ENCODE measurements at regions not wholly inside any gene's neighbourhood (a gene's known extent, or its start where the extent isn't known, plus 50 kb on each side); places are given as distances from the start of the nearest gene placed in this dataset.

DNA sequence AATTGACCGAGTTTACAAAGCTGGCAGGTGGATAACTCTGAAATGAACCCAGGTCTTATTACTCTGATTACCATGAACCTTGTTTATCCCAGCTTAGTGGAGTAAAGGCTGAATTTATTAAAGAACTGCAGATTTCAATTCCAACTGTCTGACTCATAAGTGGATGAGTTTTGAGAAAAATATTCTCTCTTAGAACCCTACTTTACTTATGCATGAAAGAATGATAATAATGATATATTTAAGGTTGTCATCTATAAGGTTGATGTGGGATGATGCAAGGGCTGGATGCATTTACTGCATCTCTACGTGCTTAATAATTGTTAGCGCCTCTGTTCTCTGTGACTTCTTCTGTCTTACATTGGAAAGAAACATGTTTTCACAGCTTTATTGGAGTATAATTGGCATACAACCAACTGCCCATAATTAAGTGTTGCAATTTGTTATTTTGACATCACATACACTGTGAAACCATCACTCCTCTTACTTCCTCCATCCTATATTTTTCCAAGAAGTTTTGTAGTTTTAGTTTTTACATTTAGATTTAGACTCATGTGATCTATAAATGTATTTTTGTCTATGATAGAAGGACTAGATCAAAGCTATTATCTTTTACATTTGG is 771.2 kb upstream of the ARRDC4 start:
- DNase-seq: no peak

- no peak for DNase-seq
Observed at GRCh38 chr15:97194750-97195149, 765.8 kb upstream of the ARRDC4 start.

GRCh38 chr15:97196048-97197014 is 764.2 kb upstream of the ARRDC4 start:
- no peak for DNase-seq

DNA sequence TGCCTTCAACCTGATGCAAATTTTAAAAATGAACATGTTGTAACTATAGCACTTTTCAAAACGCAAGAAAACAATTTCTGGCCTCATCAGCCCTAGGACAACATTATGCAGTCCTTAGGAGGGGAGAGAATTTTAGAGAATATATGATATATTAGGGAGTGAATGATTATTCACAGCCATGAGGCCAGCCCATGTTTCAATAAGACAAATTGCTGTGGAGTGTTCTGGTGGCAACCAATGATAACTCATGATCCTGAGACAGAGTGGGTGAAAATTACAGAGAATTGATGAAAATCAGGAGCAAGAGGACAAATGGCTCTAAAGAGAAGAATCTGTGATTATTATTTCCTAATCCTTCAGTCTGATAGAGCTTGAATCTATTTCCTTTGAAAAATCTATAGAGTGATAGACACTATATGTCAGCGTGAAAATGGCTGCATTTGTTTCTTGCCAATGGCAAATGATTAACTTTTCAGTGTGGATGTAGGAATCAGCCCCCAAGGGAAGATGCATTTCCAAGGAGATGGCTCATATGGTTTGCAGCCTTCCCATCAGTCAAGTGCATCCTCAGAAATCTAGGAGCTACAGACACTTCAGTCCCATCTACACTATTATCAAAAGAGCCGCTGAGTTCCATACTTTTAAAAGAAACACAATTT is 761.0 kb upstream of the ARRDC4 start:
- no peak for DNase-seq

- no peak for DNase-seq
Observed at GRCh38 chr15:97200161-97200560, 760.3 kb upstream of the ARRDC4 start.

DNA sequence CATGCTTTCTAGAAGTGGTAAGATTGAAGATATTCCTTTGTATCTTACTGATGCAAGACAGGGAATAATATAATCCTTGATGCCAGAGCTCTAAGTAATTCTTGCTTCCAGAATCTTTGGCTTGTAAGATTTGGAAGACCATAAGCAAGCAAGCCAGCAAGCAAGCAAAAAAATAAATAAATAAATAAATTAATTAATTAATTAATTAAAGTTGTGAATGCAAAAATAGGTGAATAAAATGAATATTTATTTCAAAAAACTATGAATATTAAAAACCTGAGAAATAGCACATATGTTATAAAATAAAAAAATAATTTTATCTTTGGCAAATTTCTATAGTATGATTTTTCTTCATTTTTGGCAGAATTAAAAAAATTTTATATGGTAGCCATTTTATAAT is 750.2 kb upstream of the ARRDC4 start:
- no peak for DNase-seq

DNA sequence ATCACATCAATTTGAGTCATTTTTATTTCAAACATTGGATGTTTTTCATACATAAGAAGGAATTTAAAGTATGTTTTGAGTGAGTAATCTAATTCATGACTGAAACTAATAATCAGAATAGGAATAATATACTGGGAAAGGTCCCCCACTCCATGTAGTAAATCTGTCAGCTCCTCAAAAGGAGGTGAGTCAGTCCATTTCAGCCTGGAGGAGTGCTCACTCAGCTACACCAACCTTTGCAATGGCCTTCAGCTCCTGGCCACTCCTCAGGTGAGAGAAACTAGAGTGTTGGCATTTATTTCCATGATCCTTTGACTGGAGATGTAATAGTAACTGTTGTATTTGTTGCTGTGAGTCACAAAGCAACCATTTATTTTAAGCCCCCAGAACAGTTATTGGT is 744.9 kb upstream of the ARRDC4 start:
- DNase-seq: no peak

DNA sequence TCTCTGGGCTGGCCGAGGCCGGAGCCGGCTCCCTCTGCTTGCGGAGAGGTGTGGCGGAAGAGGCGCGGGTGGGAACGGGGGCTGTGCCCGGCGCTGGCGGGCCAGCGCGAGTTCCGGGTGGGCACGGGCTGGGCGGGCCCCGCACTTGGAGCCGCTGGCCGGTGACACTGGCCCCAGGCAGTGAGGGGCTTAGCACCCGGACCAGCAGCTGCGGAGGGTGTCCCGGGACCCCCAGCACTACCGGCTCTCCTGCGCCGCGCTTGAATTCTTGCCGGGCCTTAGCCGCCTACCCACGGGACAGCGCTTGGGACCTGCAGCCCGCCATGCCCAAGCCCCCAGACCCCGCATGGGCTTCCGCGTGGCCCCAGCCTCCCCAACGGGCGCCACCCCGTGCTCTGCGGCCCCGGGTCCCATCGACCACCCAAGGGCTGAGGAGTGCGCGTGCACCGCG is 736.3 kb upstream of the ARRDC4 start:
- no peak for DNase-seq

- DNase-seq: peak; percentile 11
Observed at GRCh38 chr15:97234851-97235610, 725.5 kb upstream of the ARRDC4 start.

- DNase-seq: no peak
Observed at GRCh38 chr15:97235611-97235985, 724.9 kb upstream of the ARRDC4 start.

DNA sequence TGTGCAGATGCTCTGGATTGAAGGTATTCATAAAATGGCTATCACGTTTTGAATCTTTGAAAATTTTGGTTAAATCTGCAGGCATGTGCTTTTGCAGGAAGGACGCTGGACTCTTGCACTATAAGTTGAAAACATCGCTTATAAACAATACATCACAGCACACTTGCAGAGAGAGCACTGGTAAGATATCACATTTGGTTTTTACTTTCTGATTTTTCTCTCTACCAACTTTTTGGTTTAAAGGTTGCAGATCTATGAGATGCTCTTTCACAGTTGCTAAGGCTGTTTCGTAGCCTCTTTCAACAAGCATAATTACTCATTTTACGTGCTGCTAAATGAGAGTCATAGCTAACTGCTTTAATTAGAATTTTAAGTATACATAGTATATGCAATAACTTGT is 724.4 kb upstream of the ARRDC4 start:
- no peak for DNase-seq

DNA sequence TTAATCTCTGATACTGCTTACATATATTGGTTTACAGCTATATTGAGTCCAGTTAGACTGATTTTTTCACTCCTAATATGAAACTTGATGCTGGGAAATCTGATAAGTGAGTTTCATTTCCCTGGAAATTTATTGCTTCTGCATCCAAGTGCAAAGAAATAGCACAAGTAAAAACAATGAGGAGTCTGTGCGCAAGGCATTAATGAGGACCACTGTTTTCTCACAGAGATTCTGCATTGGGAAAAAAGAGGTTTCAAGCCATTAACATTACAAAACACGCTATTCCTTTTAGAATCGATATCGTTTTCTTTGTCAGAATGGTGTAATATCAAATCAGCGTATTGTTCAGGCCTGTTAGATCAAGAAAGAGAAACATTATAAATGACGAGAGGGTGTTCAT is 723.3 kb upstream of the ARRDC4 start:
- DNase-seq: no peak

DNA sequence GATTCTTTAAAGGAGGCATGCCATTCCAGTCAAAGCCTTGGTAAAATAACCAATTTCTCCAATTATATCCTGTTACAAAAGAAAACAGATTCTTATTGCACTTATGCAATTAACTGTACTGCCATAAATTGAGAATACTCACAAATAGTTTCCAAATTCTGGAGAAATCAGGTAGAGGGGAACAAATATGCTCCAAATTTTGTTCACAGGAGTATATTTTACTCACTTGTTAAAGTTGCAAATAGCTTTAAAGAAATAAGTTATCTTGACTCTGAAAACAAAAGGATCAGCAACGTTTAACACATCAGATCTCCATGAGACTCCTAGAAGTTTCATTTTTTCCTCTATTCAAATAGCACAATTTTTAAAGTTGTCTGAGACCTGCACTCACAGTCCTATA is 712.1 kb upstream of the ARRDC4 start:
- DNase-seq: no peak

DNA sequence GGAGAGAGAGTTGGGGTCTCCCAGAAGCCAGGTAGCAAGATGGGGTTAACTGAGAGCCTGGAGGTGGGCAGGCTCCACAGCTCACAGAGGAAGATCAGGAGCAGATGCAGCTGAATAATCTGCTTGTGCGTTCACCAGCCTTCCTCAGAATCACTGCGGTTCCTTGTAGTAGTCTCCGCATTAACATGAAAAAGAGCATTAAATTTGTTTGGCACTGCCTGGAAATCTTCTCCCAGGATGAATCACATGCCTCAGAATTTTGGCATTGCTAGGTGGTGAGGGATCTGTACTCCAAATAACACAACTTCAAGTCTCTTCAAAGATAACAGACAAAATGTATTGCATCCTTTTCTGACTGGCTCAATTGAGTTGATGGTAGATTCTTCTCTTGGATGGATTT is 700.6 kb upstream of the ARRDC4 start:
- no peak for DNase-seq

DNA sequence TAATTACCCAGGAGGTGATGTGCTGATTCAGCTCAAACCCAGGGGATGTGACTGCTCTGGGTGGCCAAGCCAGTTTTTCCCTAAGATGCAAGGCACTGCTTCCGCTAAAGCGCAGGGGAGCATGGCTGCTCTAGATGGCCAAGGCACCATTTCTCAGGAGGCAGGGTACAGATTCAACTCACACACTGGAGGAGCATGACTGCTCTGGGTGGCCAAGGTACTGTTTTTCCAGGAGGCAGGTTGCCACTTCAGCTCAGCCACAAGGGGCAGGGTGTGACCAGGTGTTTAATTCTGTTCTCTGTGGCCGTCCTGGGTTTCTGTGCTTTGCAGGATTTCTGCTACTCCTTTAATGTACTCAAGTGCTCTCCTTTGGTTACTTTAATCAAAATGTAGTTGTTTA is 659.3 kb upstream of the ARRDC4 start:
- no peak for DNase-seq

- no peak for DNase-seq
Observed at GRCh38 chr15:97316362-97316761, 644.1 kb upstream of the ARRDC4 start.

GRCh38 chr15:97317163-97317562 is 643.3 kb upstream of the ARRDC4 start:
- no peak for DNase-seq

GRCh38 chr15:97319291-97319690 is 641.2 kb upstream of the ARRDC4 start:
- no peak for DNase-seq

DNA sequence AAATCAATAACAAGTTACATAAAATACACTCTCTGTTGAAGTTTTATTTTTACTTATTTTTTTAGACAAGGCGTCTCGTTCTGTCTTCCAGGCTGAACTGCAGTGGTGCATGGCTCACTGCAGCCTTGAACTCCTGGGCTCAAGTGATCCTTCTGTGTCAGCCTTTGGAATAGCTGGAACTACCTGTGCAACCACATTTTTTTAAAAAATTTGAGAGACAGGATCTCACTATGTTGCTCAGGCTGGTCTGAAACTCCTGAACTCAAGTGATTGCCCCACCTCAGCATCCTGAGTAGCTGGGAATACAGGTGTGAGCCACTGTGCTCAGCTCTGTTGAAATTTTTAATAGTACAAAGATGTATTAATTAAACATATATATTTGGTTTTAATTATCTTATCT is 614.3 kb upstream of the ARRDC4 start:
- DNase-seq: no peak

DNA sequence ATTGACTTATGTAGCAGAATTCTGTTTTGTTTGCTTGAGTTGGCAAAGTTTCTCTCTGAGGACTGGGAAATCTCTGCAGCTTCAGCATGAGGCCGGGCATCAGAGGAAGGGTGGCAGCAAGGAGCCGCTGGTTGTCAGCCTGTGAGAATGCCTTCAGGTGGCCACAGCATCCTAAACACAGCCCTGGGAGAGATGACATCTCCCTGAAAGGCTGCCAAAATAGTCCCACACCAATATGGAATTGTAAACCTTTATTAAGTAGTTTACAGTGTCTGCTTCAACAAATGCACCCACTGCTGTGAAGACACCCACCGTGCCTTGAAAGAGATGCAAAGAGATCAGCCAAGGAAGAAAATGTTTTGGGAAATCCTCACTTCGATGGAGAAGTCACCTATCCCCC is 609.7 kb upstream of the ARRDC4 start:
- DNase-seq: no peak

DNA sequence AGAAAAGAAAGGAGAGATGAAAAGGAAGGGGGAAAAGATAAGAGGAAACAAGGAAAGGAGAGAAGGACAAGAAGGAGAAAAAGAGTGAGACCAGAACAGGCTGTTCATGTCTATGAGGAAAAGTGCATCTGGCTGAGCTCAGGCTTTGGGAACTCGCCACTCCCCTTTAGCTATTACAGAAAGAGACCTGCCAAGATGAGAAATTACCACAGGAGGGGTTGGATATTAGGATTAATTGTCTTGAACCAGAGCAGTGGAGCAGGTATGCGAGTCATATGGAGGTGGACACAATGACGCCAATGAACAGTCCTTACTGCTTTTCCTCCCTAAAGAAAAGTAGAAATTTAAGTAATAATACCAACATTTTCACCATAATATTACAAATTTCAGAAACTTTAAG is 577.0 kb upstream of the ARRDC4 start:
- DNase-seq: no peak

DNA sequence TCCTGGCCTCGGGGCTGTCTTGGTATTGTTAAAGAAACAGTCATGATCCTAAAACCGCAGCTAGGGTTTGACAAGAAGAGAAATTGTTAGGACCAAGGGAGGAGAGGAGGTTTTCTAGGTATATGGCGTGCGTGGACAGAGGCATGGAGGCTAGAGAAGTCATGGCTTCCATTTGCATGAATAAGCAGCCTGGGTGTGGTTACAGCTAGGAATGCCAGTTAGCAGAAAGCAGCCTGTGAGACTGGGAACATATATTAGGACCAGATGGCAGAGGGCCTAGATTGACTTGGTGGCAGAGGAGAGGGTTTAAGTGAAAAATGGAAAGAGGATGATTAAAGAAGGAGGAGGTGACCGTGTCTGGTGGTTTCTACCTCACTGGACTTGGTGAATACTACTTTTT is 573.6 kb upstream of the ARRDC4 start:
- DNase-seq: no peak

- DNase-seq: no peak
Observed at GRCh38 chr15:97401195-97401594, 559.3 kb upstream of the ARRDC4 start.
